Neural cell (in vitro differentiated cells): ENCODE measurements at regions not wholly inside any gene's neighbourhood (a gene's known extent, or its start where the extent isn't known, plus 50 kb on each side); places are given as distances from the start of the nearest gene placed in this dataset.
A peak's percentile ranks its signal among the peaks of the same experiment; 100 is the strongest.

Experiments
- H2AFZ ChIP-seq: fragments of 200-600, 300-800 bp; sonication (generic), shearing (Covaris generic); 2 replicates; pipeline ENCODE4 v1.6.0; 2014; ENCODE audit warnings: low read depth, mild to moderate bottlenecking, antibody characterized with exemption, low read length, moderate library complexity
- H3F3A ChIP-seq: fragments of 200-600 bp; shearing (Covaris generic); 2 replicates; pipeline ENCODE4 v1.6.1; 2016; ENCODE audit warnings: mild to moderate bottlenecking, moderate library complexity, mixed read lengths, antibody characterized with exemption, low read length; ENCODE audit not compliant: insufficient read depth, poor library complexity, severe bottlenecking
- H3K27ac ChIP-seq: fragments of 200-600, 300-800 bp; sonication (generic), shearing (Covaris generic); 2 replicates; pipeline ENCODE4 v1.5.1; 2014; ENCODE audit warnings: mild to moderate bottlenecking, low read length, moderate library complexity
- H3K27me3 ChIP-seq: fragments of 300-800, 200-600 bp; sonication (generic), shearing (Covaris generic); 2 replicates; pipeline ENCODE4 v1.6.0; 2014; ENCODE audit warnings: mild to moderate bottlenecking, low read depth, low read length, moderate library complexity; ENCODE audit not compliant: insufficient read depth
- H3K36me3 ChIP-seq: fragments of 300-800, 200-600 bp; sonication (generic), shearing (Covaris generic); 2 replicates; pipeline ENCODE4 v1.5.1; 2014; ENCODE audit warnings: mild to moderate bottlenecking, antibody characterized with exemption, low read length, moderate library complexity; ENCODE audit not compliant: insufficient read depth
- H3K4me2 ChIP-seq: fragments of 300-800, 200-600 bp; sonication (generic), shearing (Covaris generic); 2 replicates; pipeline ENCODE4 v1.6.0; 2014; ENCODE audit warnings: mild to moderate bottlenecking, low read length
- H3K4me3 ChIP-seq: fragments of 300-800, 200-600 bp; sonication (generic), shearing (Covaris generic); 2 replicates; pipeline ENCODE4 v1.5.1; 2014; ENCODE audit warnings: mild to moderate bottlenecking, low read length, moderate library complexity
- H3K79me2 ChIP-seq: fragments of 200-600 bp; shearing (Covaris generic); replicated peaks from 2 replicates; pipeline ENCODE4 v1.6.0; 2014; ENCODE audit warnings: mild to moderate bottlenecking, low read length, moderate library complexity; ENCODE audit not compliant: insufficient read depth
- H3K9ac ChIP-seq: fragments of 300-800, 200-600 bp; sonication (generic), shearing (Covaris generic); 2 replicates; pipeline ENCODE4 v1.6.1; 2016; ENCODE audit warnings: mild to moderate bottlenecking, low read length, mixed read lengths
- H3K9me2 ChIP-seq: fragments of 200-600 bp; shearing (Covaris generic); 2 replicates; pipeline ENCODE4 v1.6.1; 2016; ENCODE audit warnings: mild to moderate bottlenecking, low read length, mixed read lengths; ENCODE audit not compliant: insufficient read depth
- H3K9me3 ChIP-seq: fragments of 200-600, 300-800 bp; sonication (generic), shearing (Covaris generic); 2 replicates; pipeline ENCODE4 v1.6.1; 2016; ENCODE audit warnings: mild to moderate bottlenecking, mixed run types, low read length, moderate library complexity, mixed read lengths
- H4K20me1 ChIP-seq: fragments of 200-600 bp; shearing (Covaris generic); 2 replicates; pipeline ENCODE4 v1.6.1; 2016; ENCODE audit warnings: mild to moderate bottlenecking, mixed run types; ENCODE audit not compliant: insufficient read depth
- EP300 ChIP-seq: fragments of 450-650 bp; conservative IDR thresholded peaks from 2 replicates; pipeline ENCODE4 v1.6.1; 2014; ENCODE audit warnings: antibody characterized with exemption, mild to moderate bottlenecking, moderate library complexity; ENCODE audit not compliant: poor library complexity, severe bottlenecking
- EZH2 ChIP-seq: fragments of 200-600, 300-800 bp; shearing (Covaris generic), sonication (generic); IDR thresholded peaks from 2 replicates; pipeline ENCODE4 v1.6.1; 2014; ENCODE audit warnings: antibody characterized with exemption, low read length, borderline replicate concordance, mild to moderate bottlenecking; ENCODE audit not compliant: insufficient read depth, poor library complexity, severe bottlenecking
- MXI1 ChIP-seq: fragments of 450-650 bp; conservative IDR thresholded peaks from 2 replicates; pipeline ENCODE4 v1.6.1; 2014; ENCODE audit warnings: antibody characterized with exemption, mild to moderate bottlenecking; ENCODE audit not compliant: poor library complexity, severe bottlenecking
- POLR2AphosphoS5 ChIP-seq: IDR thresholded peaks from 2 replicates; pipeline ENCODE4 v1.6.1; 2012
- RAD21 ChIP-seq: fragments of 450-650 bp; conservative IDR thresholded peaks from 2 replicates; pipeline ENCODE4 v1.6.1; 2014; ENCODE audit warnings: antibody characterized with exemption, mild to moderate bottlenecking, moderate library complexity
- SMC3 ChIP-seq: fragments of 450-650 bp; conservative IDR thresholded peaks from 2 replicates; pipeline ENCODE4 v1.6.1; 2014; ENCODE audit warnings: antibody characterized with exemption, mild to moderate bottlenecking, moderate library complexity; ENCODE audit not compliant: poor library complexity
- TAF1 ChIP-seq: IDR thresholded peaks from 2 replicates; pipeline ENCODE4 v1.6.1; 2012; ENCODE audit warnings: low read depth
- TF ChIP-seq, protein P1 (sequence below): IDR thresholded peaks from 2 replicates; pipeline ENCODE4 v1.6.1; 2012; ENCODE audit warnings: borderline replicate concordance
- TF ChIP-seq, protein P2 (sequence below): fragments of 450-650 bp; IDR thresholded peaks from 2 replicates; pipeline ENCODE4 v1.5.1; 2014; ENCODE audit warnings: antibody characterized with exemption, mild to moderate bottlenecking, moderate library complexity; ENCODE audit not compliant: poor library complexity, severe bottlenecking

DNA sequence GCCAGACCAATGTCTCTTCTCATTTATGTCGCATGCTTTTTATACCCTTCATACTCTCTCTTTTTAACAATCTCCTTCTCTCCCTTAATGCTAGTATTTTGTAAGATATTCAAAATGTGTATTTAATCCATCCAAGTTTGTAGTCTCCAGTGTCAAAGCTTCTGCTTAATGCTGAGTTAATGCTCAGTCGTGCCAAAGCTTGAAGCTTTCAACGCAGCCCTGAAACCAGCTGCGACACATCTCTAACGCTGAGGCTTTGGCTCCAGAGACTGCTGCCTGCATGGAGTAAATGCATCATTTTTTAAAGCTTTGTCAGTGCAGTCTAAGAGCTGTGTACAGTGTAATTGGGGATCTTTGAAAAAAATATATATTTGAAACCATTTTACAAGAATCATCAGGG lies 2108.8 kb upstream of the PIK3C3 start:
- Histone ChIP-seq H3K4me3 (no peak overlapping the region), H3K4me2 (no peak overlapping the region), H2AFZ (no peak overlapping the region), H3F3A (no peaks in the 10 kb centered on the region), H3K27me3 (no peaks in the 10 kb centered on the region), H3K27ac (peak overlapping the region; percentile 10), H3K9me3 (no peaks in the 10 kb centered on the region), H3K9ac (no peak overlapping the region), H4K20me1 (no peaks in the 10 kb centered on the region), H3K9me2 (no peaks in the 10 kb centered on the region), H3K36me3 (no peaks in the 10 kb centered on the region), H3K79me2 (no peaks in the 10 kb centered on the region)
- TF ChIP-seq EZH2 = no peak
- no peak for TF ChIP-seq POLR2AphosphoS5
- peak; percentile 24 for TF ChIP-seq EP300
- TF ChIP-seq RAD21 = no peak
- no peak for TF ChIP-seq SMC3

DNA sequence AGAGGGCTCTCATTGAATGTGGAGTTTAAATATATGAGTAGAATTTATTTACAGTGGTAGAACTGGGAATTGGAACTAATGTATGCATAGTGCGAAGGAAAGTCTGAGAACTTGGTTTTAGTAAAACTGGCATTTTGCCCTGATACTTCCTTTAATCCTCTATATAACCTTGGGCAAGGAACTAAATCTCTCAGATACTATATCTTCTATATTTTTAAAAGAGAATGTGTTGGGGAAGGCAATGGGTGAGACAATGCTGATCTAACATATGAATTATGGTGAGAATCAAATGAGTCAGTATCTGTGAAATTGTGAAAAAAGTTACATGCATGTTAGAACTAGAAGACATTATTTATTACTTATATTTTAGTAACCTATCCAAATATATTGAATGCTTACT lies 2109.4 kb upstream of the PIK3C3 start:
- Histone ChIP-seq H3F3A (peaks cover 1% of the 10 kb centered on the region), H3K9me2 (no peaks in the 10 kb centered on the region)
- no peak for TF ChIP-seq EP300
- TF ChIP-seq, protein P1, sequence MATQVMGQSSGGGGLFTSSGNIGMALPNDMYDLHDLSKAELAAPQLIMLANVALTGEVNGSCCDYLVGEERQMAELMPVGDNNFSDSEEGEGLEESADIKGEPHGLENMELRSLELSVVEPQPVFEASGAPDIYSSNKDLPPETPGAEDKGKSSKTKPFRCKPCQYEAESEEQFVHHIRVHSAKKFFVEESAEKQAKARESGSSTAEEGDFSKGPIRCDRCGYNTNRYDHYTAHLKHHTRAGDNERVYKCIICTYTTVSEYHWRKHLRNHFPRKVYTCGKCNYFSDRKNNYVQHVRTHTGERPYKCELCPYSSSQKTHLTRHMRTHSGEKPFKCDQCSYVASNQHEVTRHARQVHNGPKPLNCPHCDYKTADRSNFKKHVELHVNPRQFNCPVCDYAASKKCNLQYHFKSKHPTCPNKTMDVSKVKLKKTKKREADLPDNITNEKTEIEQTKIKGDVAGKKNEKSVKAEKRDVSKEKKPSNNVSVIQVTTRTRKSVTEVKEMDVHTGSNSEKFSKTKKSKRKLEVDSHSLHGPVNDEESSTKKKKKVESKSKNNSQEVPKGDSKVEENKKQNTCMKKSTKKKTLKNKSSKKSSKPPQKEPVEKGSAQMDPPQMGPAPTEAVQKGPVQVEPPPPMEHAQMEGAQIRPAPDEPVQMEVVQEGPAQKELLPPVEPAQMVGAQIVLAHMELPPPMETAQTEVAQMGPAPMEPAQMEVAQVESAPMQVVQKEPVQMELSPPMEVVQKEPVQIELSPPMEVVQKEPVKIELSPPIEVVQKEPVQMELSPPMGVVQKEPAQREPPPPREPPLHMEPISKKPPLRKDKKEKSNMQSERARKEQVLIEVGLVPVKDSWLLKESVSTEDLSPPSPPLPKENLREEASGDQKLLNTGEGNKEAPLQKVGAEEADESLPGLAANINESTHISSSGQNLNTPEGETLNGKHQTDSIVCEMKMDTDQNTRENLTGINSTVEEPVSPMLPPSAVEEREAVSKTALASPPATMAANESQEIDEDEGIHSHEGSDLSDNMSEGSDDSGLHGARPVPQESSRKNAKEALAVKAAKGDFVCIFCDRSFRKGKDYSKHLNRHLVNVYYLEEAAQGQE = no peak

GRCh38 chr18:39845106-39845505 lies 2109.9 kb upstream of the PIK3C3 start:
- no peak overlapping the region for H3K9ac ChIP-seq
- no peak overlapping the region for H2AFZ ChIP-seq
- no peak overlapping the region for H3K4me3 ChIP-seq
- H3F3A ChIP-seq = peaks cover 3% of the 10 kb centered on the region
- H3K79me2 ChIP-seq = no peaks in the 10 kb centered on the region
- TF ChIP-seq EZH2 = no peak
- no peaks in the 10 kb centered on the region for H4K20me1 ChIP-seq
- H3K27me3 ChIP-seq = no peaks in the 10 kb centered on the region
- no peak overlapping the region for H3K4me2 ChIP-seq
- no peaks in the 10 kb centered on the region for H3K36me3 ChIP-seq
- H3K9me3 ChIP-seq = no peaks in the 10 kb centered on the region
- no peaks in the 10 kb centered on the region for H3K9me2 ChIP-seq
- H3K27ac ChIP-seq = no peak overlapping the region

More for the DNA sequence above, 2109.4 kb upstream of the PIK3C3 start:
- no peaks in the 10 kb centered on the region for H3K36me3 ChIP-seq
- no peaks in the 10 kb centered on the region for H3K79me2 ChIP-seq
- H3K4me3 ChIP-seq = no peak overlapping the region
- H2AFZ ChIP-seq = no peak overlapping the region
- H3K27me3 ChIP-seq = no peaks in the 10 kb centered on the region
- H3K9me3 ChIP-seq = no peaks in the 10 kb centered on the region
- no peak overlapping the region for H3K27ac ChIP-seq
- no peak overlapping the region for H3K4me2 ChIP-seq
- no peaks in the 10 kb centered on the region for H4K20me1 ChIP-seq
- H3K9ac ChIP-seq = no peak overlapping the region

- H3K79me2 ChIP-seq = no peaks in the 10 kb centered on the region
- no peaks in the 10 kb centered on the region for H3K9me2 ChIP-seq
- H3F3A ChIP-seq = peaks cover 3% of the 10 kb centered on the region
- H3K9me3 ChIP-seq = no peaks in the 10 kb centered on the region
- no peak for TF ChIP-seq RAD21
- no peak for TF ChIP-seq MXI1
- no peak for TF ChIP-seq EP300
- TF ChIP-seq, protein P1 = no peak
- no peak for TF ChIP-seq POLR2AphosphoS5
- TF ChIP-seq SMC3 = no peak
- TF ChIP-seq, protein P2, sequence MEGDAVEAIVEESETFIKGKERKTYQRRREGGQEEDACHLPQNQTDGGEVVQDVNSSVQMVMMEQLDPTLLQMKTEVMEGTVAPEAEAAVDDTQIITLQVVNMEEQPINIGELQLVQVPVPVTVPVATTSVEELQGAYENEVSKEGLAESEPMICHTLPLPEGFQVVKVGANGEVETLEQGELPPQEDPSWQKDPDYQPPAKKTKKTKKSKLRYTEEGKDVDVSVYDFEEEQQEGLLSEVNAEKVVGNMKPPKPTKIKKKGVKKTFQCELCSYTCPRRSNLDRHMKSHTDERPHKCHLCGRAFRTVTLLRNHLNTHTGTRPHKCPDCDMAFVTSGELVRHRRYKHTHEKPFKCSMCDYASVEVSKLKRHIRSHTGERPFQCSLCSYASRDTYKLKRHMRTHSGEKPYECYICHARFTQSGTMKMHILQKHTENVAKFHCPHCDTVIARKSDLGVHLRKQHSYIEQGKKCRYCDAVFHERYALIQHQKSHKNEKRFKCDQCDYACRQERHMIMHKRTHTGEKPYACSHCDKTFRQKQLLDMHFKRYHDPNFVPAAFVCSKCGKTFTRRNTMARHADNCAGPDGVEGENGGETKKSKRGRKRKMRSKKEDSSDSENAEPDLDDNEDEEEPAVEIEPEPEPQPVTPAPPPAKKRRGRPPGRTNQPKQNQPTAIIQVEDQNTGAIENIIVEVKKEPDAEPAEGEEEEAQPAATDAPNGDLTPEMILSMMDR = no peak
- TF ChIP-seq TAF1 = no peak
- TF ChIP-seq EZH2 = no peak
- no peak overlapping the region for H3K4me2 ChIP-seq
- H4K20me1 ChIP-seq = no peaks in the 10 kb centered on the region
- H3K36me3 ChIP-seq = no peaks in the 10 kb centered on the region
- peak overlapping the region; percentile 69 for H3K4me3 ChIP-seq
- peak overlapping the region; percentile 49 for H3K27ac ChIP-seq
- no peak overlapping the region for H3K9ac ChIP-seq
- no peaks in the 10 kb centered on the region for H3K27me3 ChIP-seq
- H2AFZ ChIP-seq = no peak overlapping the region
Measured at GRCh38 chr18:39843546-39843945, 2111.5 kb upstream of the PIK3C3 start.
